ENCODE measurements at regions not wholly inside any gene's neighbourhood (a gene's known extent, or its start where the extent isn't known, plus 50 kb on each side); places are given as distances from the start of the nearest gene placed in this dataset.

- no peak for TF ChIP-seq ATF3 (IDR thresholded peaks at IDR 0.05; ENCODE audit: insufficient read depth, low read depth, low read length)
- TF ChIP-seq HDAC6 (IDR thresholded peaks at IDR 0.05; ENCODE audit: low read depth, low read length): no peak
- TF ChIP-seq TAF7 (optimal IDR thresholded peaks at IDR 0.05; ENCODE audit: borderline replicate concordance, low read depth, low read length): no peak
- TF ChIP-seq MAX (IDR thresholded peaks at IDR 0.05): no peak
- TF ChIP-seq FOSL1 (IDR thresholded peaks at IDR 0.05; ENCODE audit: insufficient read depth, low read depth, low read length): no peak
- no peak for TF ChIP-seq CHD7 (IDR thresholded peaks at IDR 0.05; ENCODE audit: insufficient replicate concordance, low read length)
- TF ChIP-seq CHD1 (IDR thresholded peaks at IDR 0.05; ENCODE audit: low read depth, low read length): no peak
- TF ChIP-seq SIN3A (conservative IDR thresholded peaks at IDR 0.05 in 1 of 2, IDR thresholded peaks at IDR 0.05 in 1 of 2; ENCODE audit: low read depth in 1 of 2, low read length in 2 of 2): no peak
- TF ChIP-seq SP2 (IDR thresholded peaks at IDR 0.05; ENCODE audit: low read length): no peak
- TF ChIP-seq POLR2AphosphoS5 (IDR thresholded peaks at IDR 0.05; ENCODE audit: low read depth, low read length): no peak
These were observed 175.6 kb downstream of the RELL1 start (continued) for GRCh38 chr4:37510626-37511025.

All from H1 (cell line).